ENCODE measurements at regions not wholly inside any gene's neighbourhood (a gene's known extent, or its start where the extent isn't known, plus 50 kb on each side); places are given as distances from the start of the nearest gene placed in this dataset.
"Not testable (repeated sequence)": the region's sequence is repeated elsewhere in the genome, so short reads cannot be mapped to it uniquely, and the experiment has no call there.

- H3K4me1 Mint-ChIP-seq (ENCODE audit: low read depth); H3K27ac Mint-ChIP-seq; H3K4me3 Mint-ChIP-seq; H3K9me3 Mint-ChIP-seq (ENCODE audit: low read depth); H3K27me3 Mint-ChIP-seq; H3K36me3 Mint-ChIP-seq: not testable (repeated sequence)
Observed at GRCh38 chr1:56246726-56247125, 332.6 kb downstream of the PLPP3 start.

GRCh38 chr1:56240400-56240799, 339.0 kb downstream of the PLPP3 start:
- Mint-ChIP-seq H3K4me1 (ENCODE audit: low read depth) (no peaks in the 10 kb centered on the region), H3K4me3 (no peak overlapping the region), H3K9me3 (ENCODE audit: low read depth) (peaks cover 4% of the 10 kb centered on the region), H3K36me3 (peaks cover 2% of the 10 kb centered on the region), H3K27ac (no peak overlapping the region), H3K27me3 (no peaks in the 10 kb centered on the region)

DNA sequence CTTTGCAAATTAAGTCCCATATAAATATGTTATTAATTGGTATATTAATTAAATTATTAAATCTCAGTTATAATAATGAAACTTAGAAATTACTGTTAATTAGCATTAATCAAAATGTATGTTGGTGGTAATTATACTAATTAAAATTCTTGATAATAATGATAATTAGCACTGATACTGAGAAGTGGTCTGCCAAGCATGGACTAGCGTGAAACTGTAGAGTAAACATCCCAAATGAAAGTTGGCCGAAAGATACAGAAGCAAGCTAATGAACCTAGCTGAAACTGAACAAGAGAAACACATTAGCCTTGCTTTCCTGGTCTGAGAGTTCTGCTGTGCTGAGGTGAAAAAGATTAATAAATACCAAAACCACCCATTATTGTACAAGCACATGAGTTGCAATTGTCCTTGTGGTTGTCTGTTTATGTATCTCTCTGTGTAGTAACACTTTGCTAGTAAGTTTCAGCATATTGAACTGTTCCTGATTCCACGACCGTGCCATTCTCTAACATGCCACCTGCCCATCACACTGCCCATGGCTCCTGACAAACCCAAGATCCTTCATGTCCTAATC, 341.8 kb downstream of the PLPP3 start:
- Mint-ChIP-seq H3K27ac (no peak overlapping the region), H3K4me1 (ENCODE audit: low read depth) (no peaks in the 10 kb centered on the region), H3K4me3 (no peak overlapping the region), H3K9me3 (ENCODE audit: low read depth) (peaks cover 4% of the 10 kb centered on the region), H3K27me3 (no peaks in the 10 kb centered on the region), H3K36me3 (peaks cover 2% of the 10 kb centered on the region)

- no peaks in the 10 kb centered on the region for H3K27me3 Mint-ChIP-seq
- no peaks in the 10 kb centered on the region for H3K4me1 Mint-ChIP-seq (ENCODE audit: low read depth)
- H3K27ac Mint-ChIP-seq: no peak overlapping the region
- H3K9me3 Mint-ChIP-seq (ENCODE audit: low read depth): peaks cover 4% of the 10 kb centered on the region
- H3K4me3 Mint-ChIP-seq: no peak overlapping the region
- H3K36me3 Mint-ChIP-seq: peaks cover 2% of the 10 kb centered on the region
Observed at GRCh38 chr1:56236688-56237087, 342.7 kb downstream of the PLPP3 start.

DNA sequence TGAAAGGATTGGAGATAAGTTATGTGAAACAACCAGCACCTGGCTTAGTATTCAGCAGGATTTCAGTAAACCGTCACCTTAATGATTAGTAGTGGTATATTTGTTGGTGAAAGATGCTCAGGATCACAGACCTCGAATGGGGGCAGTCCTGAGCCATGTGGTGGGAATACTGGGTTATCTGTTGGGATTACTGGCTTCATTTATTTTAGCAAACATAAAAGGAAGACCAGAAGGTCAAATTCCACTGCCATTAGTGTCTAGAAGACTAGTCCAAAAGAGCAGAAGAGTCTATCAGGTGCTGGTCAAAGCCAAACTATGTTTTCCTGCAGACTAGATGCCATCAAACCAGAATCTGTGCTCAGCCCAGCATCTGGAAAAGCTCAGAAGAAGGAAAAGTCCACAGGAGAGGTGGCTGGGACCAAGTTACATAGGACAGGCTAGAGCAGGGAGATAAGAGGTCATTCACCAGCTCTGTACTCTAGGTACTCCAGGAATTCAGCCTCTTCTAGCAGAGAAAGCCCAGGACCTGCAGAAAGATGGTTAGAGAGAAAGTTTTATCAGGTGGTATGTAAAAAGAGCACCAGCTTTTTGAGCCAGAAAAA, 343.4 kb downstream of the PLPP3 start:
- H3K27me3 Mint-ChIP-seq: no peaks in the 10 kb centered on the region
- peaks cover 4% of the 10 kb centered on the region for H3K9me3 Mint-ChIP-seq (ENCODE audit: low read depth)
- no peak overlapping the region for H3K4me3 Mint-ChIP-seq
- H3K4me1 Mint-ChIP-seq (ENCODE audit: low read depth): no peaks in the 10 kb centered on the region
- H3K27ac Mint-ChIP-seq: no peak overlapping the region
- H3K36me3 Mint-ChIP-seq: peaks cover 2% of the 10 kb centered on the region

DNA sequence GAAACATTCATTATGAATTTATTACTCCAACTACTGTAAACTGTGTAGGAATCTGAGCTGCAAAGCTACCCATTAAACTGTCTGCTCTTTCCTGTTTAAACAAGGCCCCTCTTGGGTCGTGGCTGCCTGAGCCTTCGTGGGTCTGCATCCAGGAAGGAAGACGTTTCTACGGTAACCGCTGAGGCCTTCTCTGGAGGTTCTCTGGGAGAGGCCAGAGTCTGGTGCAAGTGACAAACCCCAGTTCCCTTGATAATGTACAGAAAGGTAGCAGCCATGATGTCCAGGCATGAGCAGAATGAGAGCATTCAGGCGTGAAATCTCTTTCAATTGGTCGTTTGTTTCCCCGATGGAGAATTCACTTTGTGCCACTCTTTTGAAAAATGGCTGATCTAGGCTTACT, 350.2 kb downstream of the PLPP3 start:
- no peaks in the 10 kb centered on the region for H3K27me3 Mint-ChIP-seq
- H3K4me1 Mint-ChIP-seq (ENCODE audit: low read depth): no peaks in the 10 kb centered on the region
- H3K4me3 Mint-ChIP-seq: no peak overlapping the region
- H3K9me3 Mint-ChIP-seq (ENCODE audit: low read depth): peaks cover 3% of the 10 kb centered on the region
- H3K27ac Mint-ChIP-seq: no peak overlapping the region
- no peaks in the 10 kb centered on the region for H3K36me3 Mint-ChIP-seq

GRCh38 chr1:56227886-56228285, 351.5 kb downstream of the PLPP3 start:
- no peaks in the 10 kb centered on the region for H3K36me3 Mint-ChIP-seq
- H3K27ac Mint-ChIP-seq: no peak overlapping the region
- no peak overlapping the region for H3K4me3 Mint-ChIP-seq
- peaks cover 1% of the 10 kb centered on the region for H3K27me3 Mint-ChIP-seq
- peaks cover 3% of the 10 kb centered on the region for H3K9me3 Mint-ChIP-seq (ENCODE audit: low read depth)
- no peaks in the 10 kb centered on the region for H3K4me1 Mint-ChIP-seq (ENCODE audit: low read depth)

DNA sequence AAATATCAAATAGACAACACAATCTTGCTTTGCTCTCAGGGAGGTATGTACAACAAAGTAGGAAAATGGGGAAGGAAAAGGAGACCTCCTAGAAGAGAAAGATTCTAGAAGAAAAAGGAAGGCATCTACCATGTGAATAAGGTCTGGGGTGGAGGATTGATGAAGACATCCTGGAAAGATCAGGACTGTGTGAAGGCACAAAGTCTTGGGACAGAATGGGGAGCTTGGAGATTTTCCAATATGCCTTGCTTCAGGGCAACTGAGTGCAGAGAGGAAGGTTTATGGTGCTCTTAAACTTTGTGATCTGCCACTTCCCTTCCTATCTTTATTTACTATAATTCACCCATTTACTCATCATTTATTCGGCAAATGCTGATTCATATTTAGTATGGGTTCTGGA, 352.0 kb downstream of the PLPP3 start:
- H3K9me3 Mint-ChIP-seq (ENCODE audit: low read depth): peaks cover 3% of the 10 kb centered on the region
- H3K4me1 Mint-ChIP-seq (ENCODE audit: low read depth): no peaks in the 10 kb centered on the region
- peaks cover 1% of the 10 kb centered on the region for H3K27me3 Mint-ChIP-seq
- H3K27ac Mint-ChIP-seq: no peak overlapping the region
- no peaks in the 10 kb centered on the region for H3K36me3 Mint-ChIP-seq
- no peak overlapping the region for H3K4me3 Mint-ChIP-seq

DNA sequence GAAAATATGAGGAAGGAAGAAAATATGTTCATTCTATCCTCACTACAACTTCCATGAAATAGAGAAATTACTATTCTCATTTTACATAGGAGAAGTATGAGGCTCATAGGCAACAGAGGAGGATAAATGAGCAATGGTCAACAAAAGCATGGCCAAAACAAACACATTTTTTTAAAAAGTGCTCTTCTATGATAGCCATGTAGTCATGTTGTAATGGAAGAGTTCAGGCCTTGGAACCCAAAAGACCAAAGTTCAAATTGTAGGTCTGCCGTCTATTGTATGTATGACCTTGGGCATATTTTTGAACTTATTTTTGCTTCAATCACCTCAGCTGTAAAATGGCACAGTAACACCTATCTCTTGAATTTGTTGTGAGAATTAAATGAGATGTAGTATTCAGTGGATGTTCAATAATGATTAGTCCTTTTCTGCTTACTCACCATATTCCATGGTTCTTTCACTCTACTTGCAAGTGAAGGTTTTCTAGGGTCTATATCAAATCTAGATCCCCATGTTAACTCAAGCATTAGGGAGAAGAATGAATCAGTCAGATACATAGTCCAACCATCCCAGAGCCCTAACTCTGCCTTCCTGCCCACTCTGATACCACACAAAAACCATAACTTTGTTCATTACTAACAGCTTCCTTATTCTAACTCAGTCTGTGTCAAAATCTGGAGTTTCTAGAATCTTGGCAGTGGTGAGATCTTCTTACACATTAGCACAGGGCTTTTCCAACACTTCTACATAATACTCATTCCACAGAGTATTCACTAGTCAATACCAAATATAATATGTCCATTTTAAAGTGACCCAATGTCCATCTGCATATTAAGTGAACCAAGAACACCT, 353.2 kb downstream of the PLPP3 start:
- peaks cover 3% of the 10 kb centered on the region for H3K9me3 Mint-ChIP-seq (ENCODE audit: low read depth)
- no peak overlapping the region for H3K27ac Mint-ChIP-seq
- H3K4me1 Mint-ChIP-seq (ENCODE audit: low read depth): no peaks in the 10 kb centered on the region
- H3K27me3 Mint-ChIP-seq: peaks cover 1% of the 10 kb centered on the region
- no peak overlapping the region for H3K4me3 Mint-ChIP-seq
- H3K36me3 Mint-ChIP-seq: no peaks in the 10 kb centered on the region

DNA sequence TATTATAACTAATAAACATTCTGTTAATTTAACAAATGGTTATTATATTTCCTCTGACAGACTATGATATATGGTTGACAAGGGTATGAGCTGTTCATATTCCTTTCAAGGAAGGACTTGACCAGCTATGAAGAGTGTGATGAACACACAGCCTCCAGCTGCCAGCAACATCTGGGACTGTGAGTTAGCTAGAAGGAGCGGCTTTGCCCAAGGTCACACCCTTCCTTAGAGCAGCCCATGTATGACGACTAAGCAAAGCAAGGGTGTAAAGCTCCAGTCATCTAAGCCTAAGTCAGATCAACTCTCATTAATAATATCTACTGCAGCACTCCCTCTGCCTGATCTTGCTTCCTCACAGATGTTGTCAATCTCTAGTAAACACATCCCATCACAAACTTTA, 355.4 kb downstream of the PLPP3 start:
- Mint-ChIP-seq H3K9me3 (ENCODE audit: low read depth) (peaks cover 3% of the 10 kb centered on the region), H3K36me3 (no peaks in the 10 kb centered on the region), H3K4me1 (ENCODE audit: low read depth) (no peaks in the 10 kb centered on the region), H3K27ac (no peak overlapping the region), H3K4me3 (no peak overlapping the region), H3K27me3 (peaks cover 1% of the 10 kb centered on the region)

DNA sequence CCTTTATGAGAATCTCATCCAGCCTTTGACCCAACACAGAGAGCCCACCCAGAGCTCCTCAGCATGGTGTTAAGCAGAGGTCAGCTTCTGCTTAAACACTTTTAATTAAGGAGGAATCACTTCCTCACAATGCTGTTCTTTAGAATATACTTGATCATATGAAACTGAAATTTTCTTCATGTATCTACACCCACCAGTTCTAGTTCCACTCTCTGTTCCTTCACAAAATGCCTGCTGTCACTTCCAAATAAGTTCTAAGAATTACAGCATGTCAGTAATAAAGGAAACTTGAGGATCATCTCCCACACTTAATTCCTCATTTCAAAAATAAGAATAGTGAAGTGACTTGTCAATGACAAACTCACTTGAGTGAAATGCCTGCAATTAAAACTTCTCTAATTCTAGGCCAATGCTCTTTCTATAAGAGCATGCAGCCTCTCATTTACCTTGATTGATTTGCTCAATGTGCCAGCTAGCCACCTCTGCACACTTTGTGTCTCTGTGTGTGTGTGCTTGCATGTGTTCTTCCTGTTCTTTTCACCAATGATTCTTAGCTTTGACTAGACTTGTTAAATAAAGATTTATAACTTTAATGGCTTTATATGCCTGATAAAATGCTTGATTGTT, 356.3 kb downstream of the PLPP3 start:
- Mint-ChIP-seq H3K27ac (no peak overlapping the region), H3K36me3 (no peaks in the 10 kb centered on the region), H3K4me1 (ENCODE audit: low read depth) (no peaks in the 10 kb centered on the region), H3K4me3 (no peak overlapping the region), H3K9me3 (ENCODE audit: low read depth) (peaks cover 3% of the 10 kb centered on the region), H3K27me3 (peaks cover 1% of the 10 kb centered on the region)

- Mint-ChIP-seq H3K9me3 (ENCODE audit: low read depth) (no peaks in the 10 kb centered on the region), H3K4me3 (no peak overlapping the region), H3K27ac (no peak overlapping the region), H3K4me1 (ENCODE audit: low read depth) (no peaks in the 10 kb centered on the region), H3K27me3 (peaks cover 1% of the 10 kb centered on the region), H3K36me3 (no peaks in the 10 kb centered on the region)
Observed at GRCh38 chr1:56220021-56220420, 359.3 kb downstream of the PLPP3 start.

- H3K27me3 Mint-ChIP-seq: peaks cover 1% of the 10 kb centered on the region
- no peak overlapping the region for H3K4me3 Mint-ChIP-seq
- H3K4me1 Mint-ChIP-seq (ENCODE audit: low read depth): no peaks in the 10 kb centered on the region
- H3K36me3 Mint-ChIP-seq: no peaks in the 10 kb centered on the region
- no peaks in the 10 kb centered on the region for H3K9me3 Mint-ChIP-seq (ENCODE audit: low read depth)
- no peak overlapping the region for H3K27ac Mint-ChIP-seq
Observed at GRCh38 chr1:56218023-56218422, 361.3 kb downstream of the PLPP3 start.

GRCh38 chr1:56216218-56216617, 363.1 kb downstream of the PLPP3 start:
- no peak overlapping the region for H3K4me3 Mint-ChIP-seq
- no peaks in the 10 kb centered on the region for H3K9me3 Mint-ChIP-seq (ENCODE audit: low read depth)
- no peak overlapping the region for H3K27ac Mint-ChIP-seq
- no peaks in the 10 kb centered on the region for H3K27me3 Mint-ChIP-seq
- no peaks in the 10 kb centered on the region for H3K36me3 Mint-ChIP-seq
- no peaks in the 10 kb centered on the region for H3K4me1 Mint-ChIP-seq (ENCODE audit: low read depth)

- Mint-ChIP-seq H3K4me3 (no peak overlapping the region), H3K4me1 (ENCODE audit: low read depth) (no peaks in the 10 kb centered on the region), H3K27ac (no peak overlapping the region), H3K27me3 (no peaks in the 10 kb centered on the region), H3K36me3 (no peaks in the 10 kb centered on the region), H3K9me3 (ENCODE audit: low read depth) (no peaks in the 10 kb centered on the region)
Observed at GRCh38 chr1:56215771-56216170, 363.6 kb downstream of the PLPP3 start.

All from activated naive CD8-positive, alpha-beta T cell (primary cell).